ENCODE measurements at regions not wholly inside any gene's neighbourhood (a gene's known extent, or its start where the extent isn't known, plus 50 kb on each side); places are given as distances from the start of the nearest gene placed in this dataset.
A peak's percentile ranks its signal among the peaks of the same experiment; 100 is the strongest.

GRCh38 chr11:121890946-121891515 lies 225.0 kb downstream of the BLID start:
- TF ChIP-seq CTCF (IDR thresholded peaks at IDR 0.05; ENCODE audit: poor library complexity, severe bottlenecking): no peak
- no peak overlapping the region for H3K4me3 ChIP-seq (ENCODE audit: severe bottlenecking)
- H3K4me1 ChIP-seq (ENCODE audit: insufficient read depth, poor library complexity, severe bottlenecking): peaks cover 60% of the 10 kb centered on the region
- no peak for ATAC-seq (ENCODE audit: low read depth)
- H3K27ac ChIP-seq (ENCODE audit: poor library complexity, severe bottlenecking): peak overlapping the region; percentile 98
- H3K9me3 ChIP-seq (ENCODE audit: severe bottlenecking): no peaks in the 10 kb centered on the region
- H3K27me3 ChIP-seq (ENCODE audit: insufficient read depth, poor library complexity, severe bottlenecking): no peaks in the 10 kb centered on the region
- no peaks in the 10 kb centered on the region for H3K36me3 ChIP-seq (ENCODE audit: low read depth)
- no peak for DNase-seq (ENCODE audit: low spot score)

- ATAC-seq (ENCODE audit: low read depth) (no peak), DNase-seq (ENCODE audit: low spot score) (no peak)
- no peak for TF ChIP-seq CTCF (IDR thresholded peaks at IDR 0.05; ENCODE audit: poor library complexity, severe bottlenecking)
- no peaks in the 10 kb centered on the region for H3K27me3 ChIP-seq (ENCODE audit: insufficient read depth, poor library complexity, severe bottlenecking)
- H3K4me1 ChIP-seq (ENCODE audit: insufficient read depth, poor library complexity, severe bottlenecking): peaks cover 53% of the 10 kb centered on the region
- no peaks in the 10 kb centered on the region for H3K36me3 ChIP-seq (ENCODE audit: low read depth)
- H3K9me3 ChIP-seq (ENCODE audit: severe bottlenecking): no peaks in the 10 kb centered on the region
- peak overlapping the region; percentile 98 for H3K27ac ChIP-seq (ENCODE audit: poor library complexity, severe bottlenecking)
- no peak overlapping the region for H3K4me3 ChIP-seq (ENCODE audit: severe bottlenecking)
These were observed 225.6 kb downstream of the BLID start for GRCh38 chr11:121890377-121890776.

GRCh38 chr11:121889931-121890330 lies 226.1 kb downstream of the BLID start:
- Histone ChIP-seq H3K9me3 (ENCODE audit: severe bottlenecking) (no peaks in the 10 kb centered on the region), H3K36me3 (ENCODE audit: low read depth) (no peaks in the 10 kb centered on the region), H3K27me3 (ENCODE audit: insufficient read depth, poor library complexity, severe bottlenecking) (no peaks in the 10 kb centered on the region), H3K4me3 (ENCODE audit: severe bottlenecking) (no peak overlapping the region), H3K27ac (ENCODE audit: poor library complexity, severe bottlenecking) (peak overlapping the region; percentile 98), H3K4me1 (ENCODE audit: insufficient read depth, poor library complexity, severe bottlenecking) (peaks cover 49% of the 10 kb centered on the region)
- TF ChIP-seq CTCF (IDR thresholded peaks at IDR 0.05; ENCODE audit: poor library complexity, severe bottlenecking): no peak
- DNase-seq (ENCODE audit: low spot score) (no peak), ATAC-seq (ENCODE audit: low read depth) (peak; percentile 32; the same call in 1 of the 3 replicates)

- H3K9me3 ChIP-seq (ENCODE audit: severe bottlenecking): no peaks in the 10 kb centered on the region
- no peaks in the 10 kb centered on the region for H3K36me3 ChIP-seq (ENCODE audit: low read depth)
- no peaks in the 10 kb centered on the region for H3K27me3 ChIP-seq (ENCODE audit: insufficient read depth, poor library complexity, severe bottlenecking)
- ATAC-seq (ENCODE audit: low read depth) (no peak), DNase-seq (ENCODE audit: low spot score) (no peak)
- TF ChIP-seq CTCF (IDR thresholded peaks at IDR 0.05; ENCODE audit: poor library complexity, severe bottlenecking): no peak
- no peak overlapping the region for H3K4me3 ChIP-seq (ENCODE audit: severe bottlenecking)
- peaks cover 41% of the 10 kb centered on the region for H3K4me1 ChIP-seq (ENCODE audit: insufficient read depth, poor library complexity, severe bottlenecking)
- H3K27ac ChIP-seq (ENCODE audit: poor library complexity, severe bottlenecking): no peak overlapping the region
These were observed 226.8 kb downstream of the BLID start for GRCh38 chr11:121889186-121889585.

GRCh38 chr11:121887976-121888557 lies 227.9 kb downstream of the BLID start:
- Histone ChIP-seq H3K27ac (ENCODE audit: poor library complexity, severe bottlenecking) (no peak overlapping the region), H3K4me3 (ENCODE audit: severe bottlenecking) (no peak overlapping the region), H3K27me3 (ENCODE audit: insufficient read depth, poor library complexity, severe bottlenecking) (no peaks in the 10 kb centered on the region), H3K36me3 (ENCODE audit: low read depth) (no peaks in the 10 kb centered on the region), H3K9me3 (ENCODE audit: severe bottlenecking) (no peaks in the 10 kb centered on the region), H3K4me1 (ENCODE audit: insufficient read depth, poor library complexity, severe bottlenecking) (peaks cover 33% of the 10 kb centered on the region)
- DNase-seq (ENCODE audit: low spot score) (no peak), ATAC-seq (ENCODE audit: low read depth) (no peak)
- TF ChIP-seq CTCF (IDR thresholded peaks at IDR 0.05; ENCODE audit: poor library complexity, severe bottlenecking): no peak

Data from RWPE2 (cell line).